ENCODE measurements at regions not wholly inside any gene's neighbourhood (a gene's known extent, or its start where the extent isn't known, plus 50 kb on each side); places are given as distances from the start of the nearest gene placed in this dataset.

DNA sequence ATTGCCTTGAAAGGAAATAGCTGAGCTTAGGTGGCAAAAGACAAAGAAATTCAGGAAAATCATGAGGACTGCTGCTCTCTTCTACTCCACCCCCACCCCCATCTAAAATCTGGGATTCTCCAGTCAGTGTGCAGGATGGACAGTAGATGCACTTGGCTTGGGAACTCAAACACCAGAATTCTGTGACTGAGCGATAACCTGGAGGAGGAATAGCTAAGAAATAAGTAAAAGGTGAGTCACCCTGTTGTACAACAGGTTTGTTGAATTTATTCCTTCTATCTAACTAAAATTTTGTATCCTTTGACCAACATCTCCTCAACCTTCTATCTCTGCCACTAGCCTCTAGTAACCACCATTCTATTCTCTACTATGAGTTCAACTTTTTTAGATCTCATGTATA is 1029.9 kb upstream of the ACVR2A start:
- Histone ChIP-seq H3K79me2 (no peaks in the 10 kb centered on the region), H3K27me3 (ENCODE audit: control insufficient read depth, insufficient read depth, low read length) (no peaks in the 10 kb centered on the region), H3K36me3 (ENCODE audit: control insufficient read depth, insufficient read depth, low read length) (no peaks in the 10 kb centered on the region), H3K4me2 (ENCODE audit: low read length) (no peak overlapping the region), H3K9me3 (ENCODE audit: control insufficient read depth, low read length) (no peaks in the 10 kb centered on the region), H3K4me1 (no peaks in the 10 kb centered on the region), H3K27ac (no peak overlapping the region), H3K4me3 (ENCODE audit: low read depth, low read length) (no peak overlapping the region), H2AFZ (no peak overlapping the region), H3K9ac (no peak overlapping the region)
- no peak for TF ChIP-seq CTCF (IDR thresholded peaks at IDR 0.05)

- no peak for TF ChIP-seq CTCF (IDR thresholded peaks at IDR 0.05)
- H3K27ac ChIP-seq = no peak overlapping the region
- no peak overlapping the region for H2AFZ ChIP-seq
- H3K4me3 ChIP-seq (ENCODE audit: low read depth, low read length) = no peak overlapping the region
- no peaks in the 10 kb centered on the region for H3K79me2 ChIP-seq
- H3K4me2 ChIP-seq (ENCODE audit: low read length) = no peak overlapping the region
- no peaks in the 10 kb centered on the region for H3K36me3 ChIP-seq (ENCODE audit: control insufficient read depth, insufficient read depth, low read length)
- H3K4me1 ChIP-seq = no peaks in the 10 kb centered on the region
- H3K9ac ChIP-seq = no peak overlapping the region
- H3K27me3 ChIP-seq (ENCODE audit: control insufficient read depth, insufficient read depth, low read length) = no peaks in the 10 kb centered on the region
- no peaks in the 10 kb centered on the region for H3K9me3 ChIP-seq (ENCODE audit: control insufficient read depth, low read length)
Observed at GRCh38 chr2:146807568-146808168, 1037.2 kb upstream of the ACVR2A start.

DNA sequence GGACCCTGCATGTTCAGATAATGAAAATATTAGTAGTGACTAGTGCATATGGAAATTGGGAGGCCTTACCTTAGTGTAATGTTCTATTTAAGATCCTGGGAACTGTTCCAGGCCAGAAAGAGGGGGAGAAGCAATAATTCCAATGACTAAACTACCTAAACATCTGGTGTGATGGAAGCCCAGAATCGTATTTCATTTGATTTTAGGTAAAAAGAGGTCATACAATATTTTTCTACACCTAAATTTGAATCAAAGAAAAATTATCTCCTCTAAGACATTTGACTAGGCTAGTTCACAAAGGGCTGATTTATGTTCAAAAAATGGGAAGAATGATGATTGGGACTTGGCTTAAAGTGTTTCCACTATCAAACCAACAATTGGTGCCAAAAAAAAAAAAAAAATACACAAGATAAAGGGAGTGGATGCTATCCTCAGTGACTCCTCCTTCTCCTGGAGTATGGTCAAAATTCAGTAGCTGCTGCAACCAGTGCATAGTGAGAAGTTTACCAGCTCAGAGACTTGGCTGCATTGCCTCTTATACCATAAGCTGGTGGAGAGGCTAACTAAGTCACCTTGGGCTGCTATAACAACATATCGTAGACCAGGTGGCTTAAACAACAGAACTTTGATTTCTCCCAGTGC is 1038.3 kb upstream of the ACVR2A start:
- no peaks in the 10 kb centered on the region for H3K27me3 ChIP-seq (ENCODE audit: control insufficient read depth, insufficient read depth, low read length)
- TF ChIP-seq CTCF (IDR thresholded peaks at IDR 0.05) = no peak
- H3K9me3 ChIP-seq (ENCODE audit: control insufficient read depth, low read length) = no peaks in the 10 kb centered on the region
- H3K4me2 ChIP-seq (ENCODE audit: low read length) = no peak overlapping the region
- no peaks in the 10 kb centered on the region for H3K79me2 ChIP-seq
- H3K9ac ChIP-seq = no peak overlapping the region
- H3K4me3 ChIP-seq (ENCODE audit: low read depth, low read length) = no peak overlapping the region
- no peak overlapping the region for H3K27ac ChIP-seq
- H2AFZ ChIP-seq = no peak overlapping the region
- H3K4me1 ChIP-seq = no peaks in the 10 kb centered on the region
- H3K36me3 ChIP-seq (ENCODE audit: control insufficient read depth, insufficient read depth, low read length) = no peaks in the 10 kb centered on the region

DNA sequence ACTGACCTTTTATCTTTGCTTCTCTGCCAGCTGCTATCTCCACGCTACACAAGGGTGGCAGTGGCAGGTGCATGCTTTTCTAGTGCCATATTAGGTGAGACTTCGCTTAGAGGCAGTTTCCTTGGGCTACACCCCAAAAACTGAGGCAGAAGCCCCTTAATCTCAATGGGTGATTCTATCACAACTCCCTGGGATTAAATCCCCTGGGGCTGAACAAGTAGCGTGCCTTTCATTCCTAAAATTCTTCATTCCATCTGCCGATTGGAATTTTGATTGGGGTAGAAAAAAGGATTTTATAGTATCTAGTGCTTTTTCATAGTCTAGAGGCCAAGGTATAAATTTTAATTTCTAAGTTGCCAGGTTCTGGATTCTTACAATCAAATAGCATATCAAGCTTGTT is 1040.5 kb upstream of the ACVR2A start:
- H3K9me3 ChIP-seq (ENCODE audit: control insufficient read depth, low read length) = no peaks in the 10 kb centered on the region
- H3K79me2 ChIP-seq = no peaks in the 10 kb centered on the region
- no peak overlapping the region for H3K27ac ChIP-seq
- no peak overlapping the region for H3K4me3 ChIP-seq (ENCODE audit: low read depth, low read length)
- no peak overlapping the region for H3K9ac ChIP-seq
- no peaks in the 10 kb centered on the region for H3K27me3 ChIP-seq (ENCODE audit: control insufficient read depth, insufficient read depth, low read length)
- H2AFZ ChIP-seq = no peak overlapping the region
- H3K4me1 ChIP-seq = no peaks in the 10 kb centered on the region
- H3K4me2 ChIP-seq (ENCODE audit: low read length) = no peak overlapping the region
- no peaks in the 10 kb centered on the region for H3K36me3 ChIP-seq (ENCODE audit: control insufficient read depth, insufficient read depth, low read length)
- no peak for TF ChIP-seq CTCF (IDR thresholded peaks at IDR 0.05)

DNA sequence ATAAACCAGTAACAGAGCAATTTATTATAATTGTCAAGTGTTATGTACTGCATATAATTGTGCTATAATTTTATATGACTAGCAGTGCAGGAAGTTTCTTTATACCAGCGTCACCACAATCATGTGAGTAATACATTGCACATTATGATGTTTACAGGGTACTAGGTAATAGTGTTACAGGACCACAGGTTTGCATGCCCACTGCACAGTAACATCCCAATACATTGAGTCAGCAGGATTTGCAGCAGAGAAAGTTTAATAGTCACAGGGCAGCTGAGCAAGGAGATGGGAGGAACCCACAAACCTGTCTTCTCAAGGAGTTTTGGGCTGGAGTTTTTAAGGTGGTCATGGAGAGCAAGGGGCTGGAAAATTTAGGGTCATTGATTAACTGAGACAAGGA is 1042.9 kb upstream of the ACVR2A start:
- Histone ChIP-seq H2AFZ (no peak overlapping the region), H3K9me3 (ENCODE audit: control insufficient read depth, low read length) (no peaks in the 10 kb centered on the region), H3K4me2 (ENCODE audit: low read length) (no peak overlapping the region), H3K4me3 (ENCODE audit: low read depth, low read length) (no peak overlapping the region), H3K9ac (no peak overlapping the region), H3K27me3 (ENCODE audit: control insufficient read depth, insufficient read depth, low read length) (no peaks in the 10 kb centered on the region), H3K27ac (no peak overlapping the region), H3K36me3 (ENCODE audit: control insufficient read depth, insufficient read depth, low read length) (no peaks in the 10 kb centered on the region), H3K4me1 (no peaks in the 10 kb centered on the region), H3K79me2 (no peaks in the 10 kb centered on the region)
- no peak for TF ChIP-seq CTCF (IDR thresholded peaks at IDR 0.05)

Data from parathyroid adenoma (tissue), 2 donors.